ENCODE measurements at regions not wholly inside any gene's neighbourhood (a gene's known extent, or its start where the extent isn't known, plus 50 kb on each side); places are given as distances from the start of the nearest gene placed in this dataset.

GRCh38 chr12:74120644-74121043, 417.0 kb upstream of the ATXN7L3B start:
- no peaks in the 10 kb centered on the region for H3K4me1 ChIP-seq (ENCODE audit: insufficient read depth)
- no peak overlapping the region for H3K9ac ChIP-seq
- H3K9me2 ChIP-seq (ENCODE audit: insufficient read depth) = no peaks in the 10 kb centered on the region
- no peaks in the 10 kb centered on the region for H3K79me2 ChIP-seq (ENCODE audit: insufficient read depth)
- H3F3A ChIP-seq (ENCODE audit: insufficient read depth) = no peaks in the 10 kb centered on the region
- in situ Hi-C loops (cut with MboI) = no loop called here
- 0 to 18% methylated on average over 1 of the region's 1 CpG for WGBS, 2 experiments (ENCODE audit: low coverage in 1 of 2, low lambda C conversion rate in 2 of 2, missing lambda C conversion rate in 2 of 2)
- no peaks in the 10 kb centered on the region for H3K27me3 ChIP-seq (replicated peaks; ENCODE audit: insufficient read depth)
- no peak for TF ChIP-seq EZH2phosphoT487 (IDR thresholded peaks at IDR 0.05; ENCODE audit: insufficient read depth, low read depth)
- TF ChIP-seq EZH2 (IDR thresholded peaks at IDR 0.05; ENCODE audit: insufficient read depth, poor library complexity, severe bottlenecking) = no peak
- H4K20me1 ChIP-seq (ENCODE audit: insufficient read depth) = no peaks in the 10 kb centered on the region
- H3K9me3 ChIP-seq (ENCODE audit: low read depth) = no peaks in the 10 kb centered on the region
- DNase-seq = no peak
- no peak overlapping the region for H2AFZ ChIP-seq
- H3K36me3 ChIP-seq (ENCODE audit: low read depth) = no peaks in the 10 kb centered on the region
- no peak overlapping the region for H3K27ac ChIP-seq
- H3K4me2 ChIP-seq (ENCODE audit: unreplicated experiment) = no peak overlapping the region
- H3K4me3 ChIP-seq = no peak overlapping the region

DNA sequence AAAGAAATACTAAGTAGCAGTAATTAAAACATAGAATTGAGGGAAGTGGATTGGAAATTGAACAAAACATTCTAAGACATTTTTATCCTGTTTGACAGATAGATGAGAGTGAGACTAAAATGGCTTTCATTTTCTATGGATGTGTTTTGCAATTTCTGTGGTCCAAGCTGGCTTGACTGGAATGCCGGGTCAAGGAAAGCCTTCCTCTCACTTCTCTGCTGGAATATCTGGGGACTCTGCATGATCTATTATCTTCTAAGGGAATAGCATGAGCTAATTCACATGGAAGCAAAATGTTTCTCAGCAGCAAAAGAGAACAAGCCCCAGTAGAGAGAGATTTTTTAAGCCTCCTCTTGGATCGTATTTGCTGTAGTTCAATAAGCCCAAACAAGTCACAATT, 407.9 kb upstream of the ATXN7L3B start:
- 4% methylated on average over 2 of the region's 2 CpGs for WGBS, 2 experiments (ENCODE audit: low coverage in 1 of 2, low lambda C conversion rate in 2 of 2, missing lambda C conversion rate in 2 of 2)
- H3K9me2 ChIP-seq (ENCODE audit: insufficient read depth) = no peaks in the 10 kb centered on the region
- no peaks in the 10 kb centered on the region for H3K4me1 ChIP-seq (ENCODE audit: insufficient read depth)
- no peaks in the 10 kb centered on the region for H3K79me2 ChIP-seq (ENCODE audit: insufficient read depth)
- H3K9me3 ChIP-seq (ENCODE audit: low read depth) = no peaks in the 10 kb centered on the region
- H3K4me3 ChIP-seq = no peak overlapping the region
- H3K27ac ChIP-seq = no peak overlapping the region
- no peaks in the 10 kb centered on the region for H3K36me3 ChIP-seq (ENCODE audit: low read depth)
- no peak overlapping the region for H3K4me2 ChIP-seq (ENCODE audit: unreplicated experiment)
- H3F3A ChIP-seq (ENCODE audit: insufficient read depth) = no peaks in the 10 kb centered on the region
- no peak for TF ChIP-seq EZH2phosphoT487 (IDR thresholded peaks at IDR 0.05; ENCODE audit: insufficient read depth, low read depth)
- no peak for TF ChIP-seq EZH2 (IDR thresholded peaks at IDR 0.05; ENCODE audit: insufficient read depth, poor library complexity, severe bottlenecking)
- no peak overlapping the region for H3K9ac ChIP-seq
- in situ Hi-C loops (cut with MboI) = no loop called here
- H2AFZ ChIP-seq = no peak overlapping the region
- H4K20me1 ChIP-seq (ENCODE audit: insufficient read depth) = no peaks in the 10 kb centered on the region
- no peak for DNase-seq
- no peaks in the 10 kb centered on the region for H3K27me3 ChIP-seq (replicated peaks; ENCODE audit: insufficient read depth)

- Histone ChIP-seq H3F3A (ENCODE audit: insufficient read depth) (no peaks in the 10 kb centered on the region), H3K79me2 (ENCODE audit: insufficient read depth) (no peaks in the 10 kb centered on the region), H4K20me1 (ENCODE audit: insufficient read depth) (no peaks in the 10 kb centered on the region), H3K27ac (no peak overlapping the region), H3K27me3 (replicated peaks; ENCODE audit: insufficient read depth) (no peaks in the 10 kb centered on the region), H3K4me2 (ENCODE audit: unreplicated experiment) (no peak overlapping the region), H3K36me3 (ENCODE audit: low read depth) (no peaks in the 10 kb centered on the region), H3K9me3 (ENCODE audit: low read depth) (no peaks in the 10 kb centered on the region), H2AFZ (no peak overlapping the region), H3K4me1 (ENCODE audit: insufficient read depth) (no peaks in the 10 kb centered on the region), H3K9ac (no peak overlapping the region), H3K9me2 (ENCODE audit: insufficient read depth) (no peaks in the 10 kb centered on the region), H3K4me3 (no peak overlapping the region)
- DNase-seq = no peak
- 50 to 61% methylated on average over 4 of the region's 4 CpGs for WGBS, 2 experiments (ENCODE audit: low coverage in 1 of 2, low lambda C conversion rate in 2 of 2, missing lambda C conversion rate in 2 of 2)
- in situ Hi-C loops (cut with MboI) = no loop called here
- TF ChIP-seq EZH2phosphoT487 (IDR thresholded peaks at IDR 0.05; ENCODE audit: insufficient read depth, low read depth) (no peak), EZH2 (IDR thresholded peaks at IDR 0.05; ENCODE audit: insufficient read depth, poor library complexity, severe bottlenecking) (no peak)
These were observed 393.2 kb upstream of the ATXN7L3B start for GRCh38 chr12:74144396-74144795.

- Histone ChIP-seq H3K27ac (no peak overlapping the region), H2AFZ (no peak overlapping the region), H3K36me3 (ENCODE audit: low read depth) (no peaks in the 10 kb centered on the region), H3K9me3 (ENCODE audit: low read depth) (no peaks in the 10 kb centered on the region), H3K9me2 (ENCODE audit: insufficient read depth) (no peaks in the 10 kb centered on the region), H3K4me2 (ENCODE audit: unreplicated experiment) (no peak overlapping the region), H3K27me3 (replicated peaks; ENCODE audit: insufficient read depth) (no peaks in the 10 kb centered on the region), H3K79me2 (ENCODE audit: insufficient read depth) (no peaks in the 10 kb centered on the region), H4K20me1 (ENCODE audit: insufficient read depth) (no peaks in the 10 kb centered on the region), H3K9ac (no peak overlapping the region), H3K4me1 (ENCODE audit: insufficient read depth) (no peaks in the 10 kb centered on the region), H3K4me3 (no peak overlapping the region), H3F3A (ENCODE audit: insufficient read depth) (no peaks in the 10 kb centered on the region)
- DNase-seq = no peak
- WGBS, 2 experiments (ENCODE audit: low coverage in 1 of 2, low lambda C conversion rate in 2 of 2, missing lambda C conversion rate in 2 of 2) = 2 to 3% methylated on average over 1 of the region's 1 CpG
- TF ChIP-seq EZH2 (IDR thresholded peaks at IDR 0.05; ENCODE audit: insufficient read depth, poor library complexity, severe bottlenecking) = no peak
- no peak for TF ChIP-seq EZH2phosphoT487 (IDR thresholded peaks at IDR 0.05; ENCODE audit: insufficient read depth, low read depth)
- in situ Hi-C loops (cut with MboI) = no loop called here
These were observed 392.3 kb upstream of the ATXN7L3B start for GRCh38 chr12:74145328-74145727.

GRCh38 chr12:74148849-74149248, 388.8 kb upstream of the ATXN7L3B start:
- Histone ChIP-seq H3K4me1 (ENCODE audit: insufficient read depth) (no peaks in the 10 kb centered on the region), H3K36me3 (ENCODE audit: low read depth) (no peaks in the 10 kb centered on the region), H3K9ac (no peak overlapping the region), H3K27me3 (replicated peaks; ENCODE audit: insufficient read depth) (no peaks in the 10 kb centered on the region), H3K4me2 (ENCODE audit: unreplicated experiment) (no peak overlapping the region), H3K79me2 (ENCODE audit: insufficient read depth) (no peaks in the 10 kb centered on the region), H4K20me1 (ENCODE audit: insufficient read depth) (no peaks in the 10 kb centered on the region), H2AFZ (no peak overlapping the region), H3K4me3 (no peak overlapping the region), H3F3A (ENCODE audit: insufficient read depth) (no peaks in the 10 kb centered on the region), H3K9me3 (ENCODE audit: low read depth) (no peaks in the 10 kb centered on the region), H3K27ac (no peak overlapping the region), H3K9me2 (ENCODE audit: insufficient read depth) (no peaks in the 10 kb centered on the region)
- 0 to 4% methylated on average over 2 of the region's 2 CpGs for WGBS, 2 experiments (ENCODE audit: low coverage in 1 of 2, low lambda C conversion rate in 2 of 2, missing lambda C conversion rate in 2 of 2)
- no peak for DNase-seq
- in situ Hi-C loops (cut with MboI) = no loop called here
- no peak for TF ChIP-seq EZH2 (IDR thresholded peaks at IDR 0.05; ENCODE audit: insufficient read depth, poor library complexity, severe bottlenecking)

Data from GM23248 (cell line).